ENCODE measurements at regions not wholly inside any gene's neighbourhood (a gene's known extent, or its start where the extent isn't known, plus 50 kb on each side); places are given as distances from the start of the nearest gene placed in this dataset.

GRCh38 chr5:63613442-63613841, 348.8 kb downstream of the HTR1A start:
- Histone ChIP-seq H3K36me3 (ENCODE audit: insufficient read depth, low read length) (no peaks in the 10 kb centered on the region), H3K4me3 (ENCODE audit: low read depth, low read length, poor library complexity, severe bottlenecking) (no peak overlapping the region), H3K27ac (ENCODE audit: low read depth, low read length, poor library complexity, severe bottlenecking) (no peak overlapping the region), H3K4me2 (ENCODE audit: low read length) (no peak overlapping the region), H3K9me3 (ENCODE audit: low read length) (no peaks in the 10 kb centered on the region), H4K20me1 (ENCODE audit: insufficient read depth, low read length) (no peaks in the 10 kb centered on the region), H3K79me2 (ENCODE audit: insufficient read depth, low read depth, low read length) (no peaks in the 10 kb centered on the region), H3K4me1 (ENCODE audit: insufficient read depth, low read length, poor library complexity, severe bottlenecking) (no peaks in the 10 kb centered on the region), H3K9me2 (ENCODE audit: insufficient read depth, low read length) (no peaks in the 10 kb centered on the region), H2AFZ (ENCODE audit: low read length) (no peak overlapping the region)
- intact Hi-C loops (cut with micrococcal nuclease; ENCODE audit: unreplicated experiment), result no loop called here
- POLR2A ChIA-PET, result no interaction called here
- no TSS peak for BruUV-seq (replicated peaks)
- CTCF ChIA-PET (ENCODE audit: unreplicated experiment), result no interaction called here
- TF ChIP-seq CTCF (conservative IDR thresholded peaks at IDR 0.05; ENCODE audit: low read length), result no peak
- TF ChIP-seq EZH2phosphoT487 (IDR thresholded peaks at IDR 0.05; ENCODE audit: borderline replicate concordance, low read depth, low read length), result no peak
- no peak for DNase-seq (ENCODE audit: low spot score)

GRCh38 chr5:63603996-63604395, 358.2 kb downstream of the HTR1A start:
- intact Hi-C loops (cut with micrococcal nuclease; ENCODE audit: unreplicated experiment), result no loop called here
- CTCF ChIA-PET (ENCODE audit: unreplicated experiment), result no interaction called here
- no peak for TF ChIP-seq CTCF (conservative IDR thresholded peaks at IDR 0.05; ENCODE audit: low read length)
- no peak for TF ChIP-seq EZH2phosphoT487 (IDR thresholded peaks at IDR 0.05; ENCODE audit: borderline replicate concordance, low read depth, low read length)
- no peaks in the 10 kb centered on the region for H3K36me3 ChIP-seq (ENCODE audit: insufficient read depth, low read length)
- H3K4me1 ChIP-seq (ENCODE audit: insufficient read depth, low read length, poor library complexity, severe bottlenecking), result no peaks in the 10 kb centered on the region
- no peak overlapping the region for H3K4me2 ChIP-seq (ENCODE audit: low read length)
- H4K20me1 ChIP-seq (ENCODE audit: insufficient read depth, low read length), result no peaks in the 10 kb centered on the region
- POLR2A ChIA-PET, result no interaction called here
- no peaks in the 10 kb centered on the region for H3K79me2 ChIP-seq (ENCODE audit: insufficient read depth, low read depth, low read length)
- no peak overlapping the region for H3K4me3 ChIP-seq (ENCODE audit: low read depth, low read length, poor library complexity, severe bottlenecking)
- no peaks in the 10 kb centered on the region for H3K9me3 ChIP-seq (ENCODE audit: low read length)
- DNase-seq (ENCODE audit: low spot score), result no peak
- H2AFZ ChIP-seq (ENCODE audit: low read length), result no peak overlapping the region
- no TSS peak for BruUV-seq (replicated peaks)
- H3K9me2 ChIP-seq (ENCODE audit: insufficient read depth, low read length), result no peaks in the 10 kb centered on the region
- no peak overlapping the region for H3K27ac ChIP-seq (ENCODE audit: low read depth, low read length, poor library complexity, severe bottlenecking)

GRCh38 chr5:63602971-63603370, 359.3 kb downstream of the HTR1A start:
- H3K4me1 ChIP-seq (ENCODE audit: insufficient read depth, low read length, poor library complexity, severe bottlenecking), result no peaks in the 10 kb centered on the region
- H3K4me3 ChIP-seq (ENCODE audit: low read depth, low read length, poor library complexity, severe bottlenecking), result no peak overlapping the region
- ChIA-PET CTCF (ENCODE audit: unreplicated experiment) (no interaction called here), POLR2A (no interaction called here)
- TF ChIP-seq CTCF (conservative IDR thresholded peaks at IDR 0.05; ENCODE audit: low read length), result no peak
- no peak for TF ChIP-seq EZH2phosphoT487 (IDR thresholded peaks at IDR 0.05; ENCODE audit: borderline replicate concordance, low read depth, low read length)
- H3K9me2 ChIP-seq (ENCODE audit: insufficient read depth, low read length), result no peaks in the 10 kb centered on the region
- H2AFZ ChIP-seq (ENCODE audit: low read length), result no peak overlapping the region
- intact Hi-C loops (cut with micrococcal nuclease; ENCODE audit: unreplicated experiment), result no loop called here
- no TSS peak for BruUV-seq (replicated peaks)
- no peaks in the 10 kb centered on the region for H3K9me3 ChIP-seq (ENCODE audit: low read length)
- no peaks in the 10 kb centered on the region for H3K79me2 ChIP-seq (ENCODE audit: insufficient read depth, low read depth, low read length)
- no peak for DNase-seq (ENCODE audit: low spot score)
- no peaks in the 10 kb centered on the region for H4K20me1 ChIP-seq (ENCODE audit: insufficient read depth, low read length)
- no peak overlapping the region for H3K27ac ChIP-seq (ENCODE audit: low read depth, low read length, poor library complexity, severe bottlenecking)
- no peak overlapping the region for H3K4me2 ChIP-seq (ENCODE audit: low read length)
- H3K36me3 ChIP-seq (ENCODE audit: insufficient read depth, low read length), result no peaks in the 10 kb centered on the region
